IPS-20b (cell line): ENCODE measurements at regions not wholly inside any gene's neighbourhood (a gene's known extent, or its start where the extent isn't known, plus 50 kb on each side); places are given as distances from the start of the nearest gene placed in this dataset.
"Not testable (repeated sequence)": the region's sequence is repeated elsewhere in the genome, so short reads cannot be mapped to it uniquely, and the experiment has no call there.

ENCODE experiments used
- H3K27ac ChIP-seq: one replicate; pipeline ENCODE4 v1.5.1; 2013; ENCODE audit warnings: low read length
- H3K27me3 ChIP-seq: 2 replicates; pipeline ENCODE4 v1.6.1; 2013; ENCODE audit warnings: mild to moderate bottlenecking, low read length, inconsistent platforms; ENCODE audit not compliant: insufficient read depth
- H3K36me3 ChIP-seq: 2 replicates; pipeline ENCODE4 v1.6.1; 2013; ENCODE audit warnings: low read depth, mild to moderate bottlenecking, inconsistent platforms, low read length, moderate library complexity; ENCODE audit not compliant: insufficient read depth
- H3K4me1 ChIP-seq: 2 replicates; pipeline ENCODE4 v1.6.1; 2013; ENCODE audit warnings: mild to moderate bottlenecking, control low read depth, inconsistent platforms, low read length, moderate library complexity; ENCODE audit not compliant: insufficient read depth
- H3K4me3 ChIP-seq: 2 replicates; pipeline ENCODE4 v1.5.1; 2013; ENCODE audit warnings: mild to moderate bottlenecking, low read length, inconsistent platforms
- H3K9ac ChIP-seq: 2 replicates; pipeline ENCODE4 v1.6.1; 2013; ENCODE audit warnings: low read depth, mild to moderate bottlenecking, inconsistent platforms, low read length, moderate library complexity
- H3K9me3 ChIP-seq: 2 replicates; pipeline ENCODE4 v1.6.1; 2013; ENCODE audit warnings: mild to moderate bottlenecking, low read depth, low read length, inconsistent platforms; ENCODE audit not compliant: insufficient read depth

DNA sequence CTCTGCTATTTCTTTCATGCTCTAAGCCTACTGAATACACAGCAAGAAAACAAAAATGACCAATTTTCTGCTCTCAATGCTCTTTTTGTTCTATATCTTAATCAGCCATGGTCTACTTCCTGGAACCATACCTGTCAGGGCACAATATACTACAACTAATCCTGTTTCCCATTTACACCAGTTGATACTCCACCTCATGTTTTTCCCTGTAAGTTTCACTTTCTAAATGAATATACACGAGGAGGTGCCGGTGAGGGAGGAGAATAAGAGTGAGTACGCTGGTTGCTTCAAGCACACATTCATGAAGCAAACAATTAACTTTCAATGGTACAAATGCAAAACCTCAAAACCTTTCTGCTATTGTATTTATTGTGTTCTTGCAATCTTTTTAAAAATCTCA lies 443.1 kb upstream of the ID4 start:
- Histone ChIP-seq H3K4me1 (no peaks in the 10 kb centered on the region), H3K9ac (no peak overlapping the region), H3K9me3 (no peaks in the 10 kb centered on the region), H3K27ac (no peak overlapping the region), H3K36me3 (no peaks in the 10 kb centered on the region), H3K27me3 (no peaks in the 10 kb centered on the region), H3K4me3 (no peak overlapping the region)

DNA sequence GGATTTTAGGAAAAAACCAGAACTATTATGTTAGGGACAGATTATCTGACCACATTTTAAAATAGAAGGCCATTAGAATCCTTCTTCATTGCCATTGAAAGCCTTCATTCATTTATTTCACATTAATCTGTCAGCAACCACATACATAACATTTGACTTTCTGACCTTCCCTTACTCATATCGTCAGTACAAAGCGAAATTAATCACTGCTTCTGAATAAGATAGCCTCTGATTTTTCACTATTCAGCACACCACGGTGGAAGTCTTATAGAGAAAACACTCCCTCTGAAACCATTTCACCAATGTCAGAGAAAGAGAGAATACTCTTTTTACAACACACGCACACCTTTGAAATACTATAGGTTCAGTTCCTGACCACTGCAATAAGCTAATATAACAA lies 442.5 kb upstream of the ID4 start:
- Histone ChIP-seq H3K4me3 (no peak overlapping the region), H3K27ac (no peak overlapping the region), H3K4me1 (no peaks in the 10 kb centered on the region), H3K9me3 (no peaks in the 10 kb centered on the region), H3K9ac (no peak overlapping the region), H3K36me3 (no peaks in the 10 kb centered on the region), H3K27me3 (no peaks in the 10 kb centered on the region)

DNA sequence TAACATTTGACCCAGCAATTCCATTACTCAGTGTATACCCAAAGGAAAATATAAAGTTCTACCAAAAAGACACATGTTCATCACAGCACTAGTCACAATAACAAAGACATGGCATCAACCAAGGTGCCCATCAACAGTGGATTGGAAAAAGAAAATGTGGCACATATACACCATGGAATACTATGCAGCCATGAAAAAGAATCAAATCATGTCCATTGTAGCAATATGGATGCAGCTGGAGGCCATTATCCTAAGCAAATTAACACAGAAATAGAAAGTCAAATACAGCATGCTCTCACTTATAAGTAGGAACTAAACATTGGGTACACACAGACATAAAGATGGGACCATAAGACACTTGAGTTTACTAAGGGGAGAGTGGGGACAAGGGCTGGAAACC lies 441.9 kb upstream of the ID4 start:
- no peak overlapping the region for H3K9ac ChIP-seq
- no peak overlapping the region for H3K4me3 ChIP-seq
- no peaks in the 10 kb centered on the region for H3K27me3 ChIP-seq
- H3K27ac ChIP-seq: no peak overlapping the region
- no peaks in the 10 kb centered on the region for H3K9me3 ChIP-seq
- H3K4me1 ChIP-seq: no peaks in the 10 kb centered on the region
- no peaks in the 10 kb centered on the region for H3K36me3 ChIP-seq

DNA sequence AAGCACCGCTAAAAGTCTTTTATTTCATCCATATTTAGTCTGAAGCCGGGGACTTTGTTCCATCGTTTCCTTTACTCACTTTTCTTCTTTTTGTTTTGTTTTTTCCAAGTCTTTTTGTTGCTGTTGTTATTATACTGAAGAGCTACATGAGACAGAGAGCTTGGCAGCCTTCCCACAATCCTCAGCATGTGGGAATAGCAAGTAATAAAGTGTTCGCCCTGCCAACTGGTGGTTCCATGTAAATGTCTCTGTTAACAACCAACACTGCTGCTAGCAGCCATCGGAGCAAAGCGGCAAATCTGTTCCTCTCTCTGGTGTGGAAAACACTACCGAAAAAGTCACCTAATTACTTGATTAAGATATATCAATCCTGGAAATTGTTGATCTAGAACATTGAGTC lies 437.8 kb upstream of the ID4 start:
- Histone ChIP-seq H3K4me3 (no peak overlapping the region), H3K4me1 (no peaks in the 10 kb centered on the region)

DNA sequence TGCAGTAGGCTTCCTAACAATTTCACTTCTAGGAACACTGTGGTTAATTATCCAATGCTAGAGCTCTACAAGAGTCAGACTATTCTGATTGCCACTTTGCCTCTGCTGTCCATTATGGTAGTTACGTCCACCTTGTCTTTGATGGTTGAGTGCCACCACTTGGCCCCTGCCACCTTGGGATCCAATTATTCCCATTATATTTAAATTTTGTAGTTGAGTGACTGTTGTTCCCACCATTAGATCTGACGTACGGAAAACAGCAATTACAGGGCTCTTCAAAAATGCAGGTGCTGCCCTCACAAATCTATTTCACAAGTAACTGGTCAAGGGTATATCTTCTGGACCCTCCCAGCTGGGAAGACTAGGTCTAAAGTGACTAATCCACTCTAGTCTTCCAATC lies 432.3 kb upstream of the ID4 start:
- H3K4me3 ChIP-seq, H3K9ac ChIP-seq, H3K27me3 ChIP-seq, H3K27ac ChIP-seq, H3K4me1 ChIP-seq, H3K36me3 ChIP-seq: not testable (repeated sequence)
- H3K9me3 ChIP-seq: peaks cover 23% of the 10 kb centered on the region

More for the DNA sequence above, 437.8 kb upstream of the ID4 start:
- Histone ChIP-seq H3K36me3 (no peaks in the 10 kb centered on the region), H3K27ac (no peak overlapping the region), H3K27me3 (no peaks in the 10 kb centered on the region), H3K9me3 (peaks cover 6% of the 10 kb centered on the region), H3K9ac (no peak overlapping the region)

DNA sequence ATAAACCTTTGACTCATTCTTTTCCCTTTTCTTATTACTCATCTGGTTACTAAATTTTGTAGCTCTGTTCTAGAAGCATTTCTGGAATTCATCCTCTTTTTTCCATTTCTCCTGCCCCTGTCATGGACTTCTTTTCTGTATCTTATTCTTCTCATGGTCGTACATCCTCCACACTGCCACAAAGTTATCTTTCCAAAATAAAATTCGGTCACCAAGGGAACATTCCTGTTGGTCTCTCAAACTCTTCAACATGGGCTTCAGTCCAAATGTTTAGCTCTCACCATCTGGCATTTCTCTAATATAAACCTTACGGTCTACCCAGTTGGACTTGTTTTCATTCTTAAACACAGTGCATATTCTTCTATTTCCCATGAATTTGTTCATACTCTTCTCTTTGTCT lies 428.8 kb upstream of the ID4 start:
- no peaks in the 10 kb centered on the region for H3K27me3 ChIP-seq
- peaks cover 23% of the 10 kb centered on the region for H3K9me3 ChIP-seq
- no peak overlapping the region for H3K27ac ChIP-seq
- H3K9ac ChIP-seq: no peak overlapping the region
- no peaks in the 10 kb centered on the region for H3K36me3 ChIP-seq
- H3K4me1 ChIP-seq: no peaks in the 10 kb centered on the region
- H3K4me3 ChIP-seq: no peak overlapping the region

DNA sequence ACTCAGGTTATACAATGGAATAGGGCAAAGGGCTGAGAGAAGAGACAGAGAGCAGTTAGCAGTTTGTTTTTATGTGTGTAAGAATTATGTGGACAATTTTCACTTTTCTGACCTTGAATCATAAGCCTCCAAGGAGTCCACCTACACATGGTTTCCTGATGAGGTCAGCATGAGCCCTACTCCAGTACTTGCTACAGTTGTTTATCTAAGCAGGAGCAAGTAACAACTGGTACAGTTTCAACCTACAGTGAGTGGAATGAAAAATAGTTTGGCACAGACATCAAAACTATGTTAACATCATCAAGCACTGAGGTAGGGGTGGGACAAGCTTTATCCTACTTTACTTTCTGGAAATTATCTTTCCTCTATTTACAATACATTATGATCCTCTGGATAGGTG lies 426.7 kb upstream of the ID4 start:
- Histone ChIP-seq H3K4me1 (no peaks in the 10 kb centered on the region), H3K4me3 (no peak overlapping the region), H3K9ac (no peak overlapping the region), H3K9me3 (peaks cover 7% of the 10 kb centered on the region; the same call in 1 of the 2 replicates), H3K36me3 (no peaks in the 10 kb centered on the region), H3K27me3 (no peaks in the 10 kb centered on the region), H3K27ac (no peak overlapping the region)

DNA sequence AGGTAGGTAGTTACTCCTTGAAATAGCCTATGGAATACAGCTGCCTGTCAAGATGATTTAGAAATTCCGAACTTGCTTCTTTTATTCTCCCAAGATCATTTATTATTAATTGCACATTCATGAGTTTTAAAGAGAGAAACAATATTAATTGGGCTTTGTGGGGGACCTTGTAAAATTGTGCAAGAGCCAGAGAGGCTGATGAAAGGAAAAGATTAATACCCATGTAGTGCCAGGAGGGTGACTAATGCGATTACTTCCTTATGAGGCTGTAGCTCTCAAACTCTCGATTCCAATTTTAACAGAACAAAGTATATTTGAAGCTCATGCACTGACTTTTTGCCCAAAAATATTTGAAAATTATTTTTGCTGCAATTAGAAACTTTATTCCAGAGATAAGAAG lies 423.8 kb upstream of the ID4 start:
- Histone ChIP-seq H3K4me3 (no peak overlapping the region), H3K27me3 (no peaks in the 10 kb centered on the region), H3K9ac (no peak overlapping the region), H3K4me1 (no peaks in the 10 kb centered on the region), H3K27ac (no peak overlapping the region), H3K9me3 (peaks cover 7% of the 10 kb centered on the region; the same call in 1 of the 2 replicates), H3K36me3 (no peaks in the 10 kb centered on the region)

DNA sequence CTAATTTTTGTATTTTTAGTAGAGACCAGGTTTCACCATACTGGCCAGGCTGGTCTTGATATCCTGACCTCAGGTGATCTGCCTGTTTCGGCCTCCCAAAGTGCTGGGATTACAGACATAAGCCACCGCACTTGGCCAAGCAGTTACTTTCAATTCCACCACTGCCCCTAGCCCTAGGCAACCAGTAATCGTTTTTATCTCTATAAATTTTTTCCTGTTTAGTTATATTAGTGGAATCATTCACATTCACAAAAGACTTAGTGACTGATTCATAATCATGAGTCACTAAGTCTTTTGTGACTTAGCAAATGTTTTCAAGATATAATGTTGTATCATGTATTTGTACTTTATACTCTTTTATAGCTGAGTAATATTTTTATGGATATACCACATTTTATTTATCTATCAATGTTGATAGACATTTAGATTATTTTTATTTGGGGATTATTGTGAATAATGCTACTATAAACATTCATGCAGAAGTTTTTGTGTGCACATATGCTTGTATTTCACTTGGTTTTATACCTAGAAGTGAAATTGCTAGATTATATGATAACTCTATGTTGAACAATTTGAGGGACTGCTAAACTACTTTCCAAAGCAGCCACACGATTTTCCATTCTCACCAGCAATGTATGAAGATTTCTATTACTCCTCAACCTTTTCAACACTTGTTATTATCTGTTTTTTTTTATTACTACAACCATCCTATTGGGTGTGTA lies 421.4 kb upstream of the ID4 start:
- Histone ChIP-seq H3K4me3 (no peak overlapping the region), H3K9ac (no peak overlapping the region), H3K4me1 (no peaks in the 10 kb centered on the region), H3K36me3 (no peaks in the 10 kb centered on the region), H3K9me3 (peaks cover 7% of the 10 kb centered on the region; the same call in 1 of the 2 replicates), H3K27me3 (no peaks in the 10 kb centered on the region), H3K27ac (no peak overlapping the region)

DNA sequence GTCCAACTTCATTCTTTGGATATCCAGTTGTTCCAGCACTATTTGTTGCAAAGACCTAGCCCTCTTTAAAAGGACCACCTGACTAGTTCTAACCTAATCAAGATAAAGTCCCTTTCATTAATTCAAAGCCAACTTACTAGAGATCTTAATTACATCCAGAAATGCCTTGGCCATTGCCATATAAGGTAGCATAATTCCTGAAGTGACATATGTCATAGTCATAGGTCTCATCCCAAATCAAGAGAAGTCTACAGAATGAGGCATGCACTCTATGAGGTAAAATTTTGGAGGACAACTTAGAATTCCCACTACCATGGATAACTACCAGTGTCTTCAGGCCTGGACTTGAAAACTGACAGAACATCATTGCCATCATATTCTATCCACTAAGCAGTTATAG lies 420.4 kb upstream of the ID4 start:
- no peaks in the 10 kb centered on the region for H3K36me3 ChIP-seq
- no peak overlapping the region for H3K9ac ChIP-seq
- no peaks in the 10 kb centered on the region for H3K27me3 ChIP-seq
- no peak overlapping the region for H3K27ac ChIP-seq
- peaks cover 7% of the 10 kb centered on the region; the same call in 1 of the 2 replicates for H3K9me3 ChIP-seq
- H3K4me3 ChIP-seq: no peak overlapping the region
- no peaks in the 10 kb centered on the region for H3K4me1 ChIP-seq

DNA sequence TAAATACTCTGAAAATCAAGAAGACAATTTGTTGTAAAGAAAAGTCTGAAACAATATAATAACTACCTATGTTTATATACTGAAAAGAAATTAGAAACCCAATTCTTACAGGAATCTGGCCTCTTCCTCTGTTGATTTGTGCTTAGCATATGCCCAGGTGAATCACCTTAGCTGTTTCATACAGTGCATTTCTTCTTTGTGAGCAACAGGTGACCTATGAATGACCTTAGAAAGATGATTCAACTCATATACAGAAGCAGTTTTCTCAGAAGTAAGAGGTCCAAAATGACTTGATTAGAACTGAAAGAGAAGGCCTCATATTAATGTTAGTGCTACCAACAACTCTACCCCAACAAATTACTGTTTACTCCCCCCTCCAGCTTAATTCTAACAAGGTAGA lies 419.5 kb upstream of the ID4 start:
- Histone ChIP-seq H3K9me3 (peaks cover 7% of the 10 kb centered on the region; the same call in 1 of the 2 replicates), H3K4me3 (no peak overlapping the region), H3K36me3 (no peaks in the 10 kb centered on the region), H3K4me1 (no peaks in the 10 kb centered on the region), H3K9ac (no peak overlapping the region), H3K27me3 (no peaks in the 10 kb centered on the region), H3K27ac (no peak overlapping the region)

DNA sequence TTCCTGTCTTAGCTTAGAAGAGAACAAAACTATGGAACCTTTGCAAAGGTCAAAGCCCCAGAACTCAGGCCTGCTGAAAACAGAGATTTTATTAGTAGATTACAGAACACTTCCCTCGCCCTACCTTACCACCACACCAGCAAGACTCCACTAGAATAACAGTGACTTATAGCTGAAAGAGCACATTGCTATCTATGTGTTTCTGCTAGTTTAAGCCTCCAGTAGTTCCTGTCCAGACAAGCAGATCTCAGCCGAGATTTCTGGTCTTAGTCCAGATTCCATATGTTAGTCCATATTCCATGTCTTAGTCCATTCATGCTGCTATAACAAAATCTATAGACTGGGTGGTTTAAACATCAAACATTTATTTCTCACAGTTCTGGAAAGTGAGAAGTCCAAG lies 412.3 kb upstream of the ID4 start:
- Histone ChIP-seq H3K27me3 (no peaks in the 10 kb centered on the region), H3K4me3 (no peak overlapping the region), H3K27ac (no peak overlapping the region), H3K9ac (no peak overlapping the region), H3K4me1 (no peaks in the 10 kb centered on the region), H3K9me3 (no peaks in the 10 kb centered on the region), H3K36me3 (no peaks in the 10 kb centered on the region)
